AG04449 (cell line): ENCODE measurements at regions not wholly inside any gene's neighbourhood (a gene's known extent, or its start where the extent isn't known, plus 50 kb on each side); places are given as distances from the start of the nearest gene placed in this dataset.

ENCODE experiments used
- CTCF ChIA-PET: fragments of 350-600 bp; formaldehyde crosslinking; extraction: SDS; loops from one replicate; lab custom pipeline; 2021; ENCODE audit warnings: antibody characterized with exemption; lab: Yijun Ruan, JAX
- POLR2A ChIA-PET: fragments of 400-600, 350-600 bp; formaldehyde crosslinking; extraction: SDS; loops from one replicate; lab custom pipeline; 2020; ENCODE audit warnings: antibody characterized with exemption, inconsistent platforms; lab: Yijun Ruan, JAX
- DNase-seq: peaks from one replicate; pipeline ENCODE4 v3.0.0-alpha.2; 2010; ENCODE audit warnings: low read depth, low spot score
- H3K4me3 ChIP-seq: 2 replicates; pipeline ENCODE4 v1.5.1; 2011; ENCODE audit warnings: low read depth, mild to moderate bottlenecking, control low read depth, low read length
- TF ChIP-seq, protein P1 (sequence below): IDR thresholded peaks from one replicate; pipeline ENCODE4 v1.5.1; 2011; ENCODE audit warnings: mild to moderate bottlenecking, moderate library complexity, low read length, control low read depth, inconsistent platforms; ENCODE audit not compliant: insufficient read depth; ENCODE audit errors: missing control alignments

DNA sequence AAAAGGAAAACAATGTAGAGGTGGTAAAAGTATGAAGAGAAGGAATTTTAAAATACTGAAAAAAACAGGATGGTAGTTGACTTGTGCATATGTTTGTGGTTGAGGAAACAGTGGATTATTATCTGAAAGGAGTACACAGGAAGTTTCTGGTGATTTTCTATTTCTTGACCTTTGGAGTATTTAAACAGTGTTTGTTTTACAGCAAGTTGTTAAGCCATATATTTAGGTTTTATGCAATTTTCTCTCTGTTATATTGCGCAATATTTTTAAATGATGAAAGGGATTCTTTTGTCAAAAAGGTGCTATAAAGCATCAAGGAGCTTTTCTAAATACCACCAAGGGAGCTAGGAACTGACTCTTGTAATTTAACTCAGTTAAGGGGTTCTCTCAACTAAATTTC is 343.1 kb upstream of the MAOA start:
- DNase-seq: no peak
- H3K4me3 ChIP-seq: no peak overlapping the region
- TF ChIP-seq, protein P1, sequence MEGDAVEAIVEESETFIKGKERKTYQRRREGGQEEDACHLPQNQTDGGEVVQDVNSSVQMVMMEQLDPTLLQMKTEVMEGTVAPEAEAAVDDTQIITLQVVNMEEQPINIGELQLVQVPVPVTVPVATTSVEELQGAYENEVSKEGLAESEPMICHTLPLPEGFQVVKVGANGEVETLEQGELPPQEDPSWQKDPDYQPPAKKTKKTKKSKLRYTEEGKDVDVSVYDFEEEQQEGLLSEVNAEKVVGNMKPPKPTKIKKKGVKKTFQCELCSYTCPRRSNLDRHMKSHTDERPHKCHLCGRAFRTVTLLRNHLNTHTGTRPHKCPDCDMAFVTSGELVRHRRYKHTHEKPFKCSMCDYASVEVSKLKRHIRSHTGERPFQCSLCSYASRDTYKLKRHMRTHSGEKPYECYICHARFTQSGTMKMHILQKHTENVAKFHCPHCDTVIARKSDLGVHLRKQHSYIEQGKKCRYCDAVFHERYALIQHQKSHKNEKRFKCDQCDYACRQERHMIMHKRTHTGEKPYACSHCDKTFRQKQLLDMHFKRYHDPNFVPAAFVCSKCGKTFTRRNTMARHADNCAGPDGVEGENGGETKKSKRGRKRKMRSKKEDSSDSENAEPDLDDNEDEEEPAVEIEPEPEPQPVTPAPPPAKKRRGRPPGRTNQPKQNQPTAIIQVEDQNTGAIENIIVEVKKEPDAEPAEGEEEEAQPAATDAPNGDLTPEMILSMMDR: no peak
- POLR2A ChIA-PET: no interaction called here
- CTCF ChIA-PET: no interaction called here

- ChIA-PET CTCF (no interaction called here), POLR2A (no interaction called here)
- H3K4me3 ChIP-seq: no peak overlapping the region
- TF ChIP-seq, protein P1: no peak
- DNase-seq: no peak
These were observed 341.6 kb upstream of the MAOA start for GRCh38 chrX:43314525-43314924.

GRCh38 chrX:43315622-43316021 is 340.5 kb upstream of the MAOA start:
- ChIA-PET POLR2A (no interaction called here), CTCF (no interaction called here)
- DNase-seq: no peak
- H3K4me3 ChIP-seq: no peak overlapping the region
- TF ChIP-seq, protein P1: no peak

DNA sequence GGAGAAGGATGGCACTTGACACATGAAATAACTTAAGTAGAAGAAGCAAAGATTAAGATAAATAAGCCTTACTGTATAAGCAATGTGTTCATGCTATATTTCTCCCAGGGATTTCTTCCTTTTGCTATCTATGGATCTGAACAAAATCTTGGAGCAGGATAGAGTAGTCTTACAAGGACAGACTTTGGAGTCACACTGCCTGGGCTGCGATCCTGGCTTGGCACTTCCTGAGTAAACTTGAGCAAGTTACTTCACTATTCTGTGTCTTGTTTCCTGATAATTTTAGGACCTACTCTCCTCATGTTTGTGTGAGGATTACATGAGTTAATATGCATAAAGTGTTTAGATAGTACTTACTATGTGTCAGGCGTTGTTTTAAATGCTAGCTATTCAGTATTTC is 340.0 kb upstream of the MAOA start:
- CTCF ChIA-PET: no interaction called here
- POLR2A ChIA-PET: no interaction called here
- TF ChIP-seq, protein P1: no peak
- H3K4me3 ChIP-seq: no peak overlapping the region
- DNase-seq: no peak

DNA sequence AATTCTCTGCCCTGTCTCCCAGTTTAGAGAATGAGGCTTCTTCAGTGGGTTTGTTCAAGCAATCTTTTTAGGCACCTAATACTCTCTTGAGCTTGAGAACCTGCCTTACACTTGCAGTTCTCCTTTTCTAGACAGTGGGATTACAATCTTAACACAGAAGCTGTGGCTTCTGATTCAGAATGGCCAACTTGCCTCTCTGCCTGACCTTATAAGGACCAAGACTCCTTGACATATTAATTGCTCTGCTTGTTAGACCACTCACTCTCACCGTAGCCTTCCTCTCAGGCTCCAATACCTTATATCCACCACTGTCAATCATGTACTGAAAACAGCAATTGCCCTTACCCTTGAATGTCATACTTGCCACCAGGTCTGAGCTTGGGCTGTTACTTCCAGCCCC is 338.7 kb upstream of the MAOA start:
- H3K4me3 ChIP-seq: no peak overlapping the region
- POLR2A ChIA-PET: no interaction called here
- TF ChIP-seq, protein P1: no peak
- CTCF ChIA-PET: no interaction called here
- DNase-seq: no peak

GRCh38 chrX:43328358-43328946 is 327.6 kb upstream of the MAOA start:
- CTCF ChIA-PET: no interaction called here
- H3K4me3 ChIP-seq: no peak overlapping the region
- POLR2A ChIA-PET: no interaction called here
- TF ChIP-seq, protein P1: no peak
- DNase-seq: no peak
